BLaER1 treated with 17β-estradiol and CSF1 and Interleukin-3, amounts not matched to agents 10 nM and 100 nM (cell line): ENCODE measurements at regions not wholly inside any gene's neighbourhood (a gene's known extent, or its start where the extent isn't known, plus 50 kb on each side); places are given as distances from the start of the nearest gene placed in this dataset.

Source experiments
- H3K27ac ChIP-seq, 11 experiments: shearing (Covaris generic); formaldehyde crosslinking; 2 replicates each; pipeline ENCODE4 v1.8.1; 2022
- H3K27me3 ChIP-seq, 11 experiments: shearing (Covaris generic); formaldehyde crosslinking; 2 replicates each; pipeline ENCODE4 v1.8.1; 2022
- H3K36me3 ChIP-seq, 11 experiments: shearing (Covaris generic); formaldehyde crosslinking; 2 replicates each; pipeline ENCODE4 v1.8.1; 2022
- H3K4me1 ChIP-seq, 10 experiments: shearing (Covaris generic); formaldehyde crosslinking; 2 replicates each; pipeline ENCODE4 v1.8.1; 2022
- H3K4me2 ChIP-seq, 11 experiments: shearing (Covaris generic); formaldehyde crosslinking; 2 replicates each; pipeline ENCODE4 v1.8.1; 2022
- H3K4me3 ChIP-seq, 10 experiments: shearing (Covaris generic); formaldehyde crosslinking; 2 replicates each; pipeline ENCODE4 v1.8.1; 2022
- H3K9ac ChIP-seq, 11 experiments: shearing (Covaris generic); formaldehyde crosslinking; 2 replicates each; pipeline ENCODE4 v1.8.1; 2022
- H3K9me3 ChIP-seq, 11 experiments: shearing (Covaris generic); formaldehyde crosslinking; replicated peaks in 1 of 11; 2 replicates each; pipeline ENCODE4 v1.8.1; 2022
- H4K20me1 ChIP-seq, 11 experiments: shearing (Covaris generic); formaldehyde crosslinking; 2 replicates each; pipeline ENCODE4 v1.8.1; 2022
- Cebpa-rat ChIP-seq, 11 experiments: shearing (Covaris generic); IDR thresholded peaks; 2 replicates each; pipeline ENCODE4 v1.8.1; 2022

DNA sequence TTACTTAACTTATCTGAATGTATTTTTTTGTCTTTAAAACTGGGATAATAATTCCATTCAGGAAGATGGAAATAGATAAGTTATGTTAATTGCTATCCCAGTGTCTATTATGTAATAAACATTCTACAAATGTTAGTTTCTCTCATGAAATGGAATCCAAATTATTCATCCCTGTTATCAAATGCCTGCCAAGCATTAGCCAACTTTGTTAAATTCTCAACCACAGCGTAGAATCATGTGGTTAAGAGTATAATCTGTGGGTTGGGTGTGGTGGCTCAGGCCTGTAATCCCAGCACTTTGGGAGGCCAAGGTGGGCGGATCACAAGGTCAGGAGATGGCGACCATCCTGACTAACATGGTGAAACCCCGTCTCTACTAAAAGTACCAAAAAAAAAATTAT, 912.9 kb upstream of the SEMA6A start:
- Histone ChIP-seq H3K4me3 (no peak overlapping the region), H3K4me2 (no peak overlapping the region), H3K27me3 (no peaks in the 10 kb centered on the region), H3K36me3 (no peaks in the 10 kb centered on the region), H3K9ac (no peak overlapping the region), H3K27ac (no peak overlapping the region), H3K9me3 (no peaks in the 10 kb centered on the region), H3K4me1 (no peaks in the 10 kb centered on the region), H4K20me1 (no peaks in the 10 kb centered on the region)
- no peak for TF ChIP-seq Cebpa-rat (IDR thresholded peaks at IDR 0.05)

DNA sequence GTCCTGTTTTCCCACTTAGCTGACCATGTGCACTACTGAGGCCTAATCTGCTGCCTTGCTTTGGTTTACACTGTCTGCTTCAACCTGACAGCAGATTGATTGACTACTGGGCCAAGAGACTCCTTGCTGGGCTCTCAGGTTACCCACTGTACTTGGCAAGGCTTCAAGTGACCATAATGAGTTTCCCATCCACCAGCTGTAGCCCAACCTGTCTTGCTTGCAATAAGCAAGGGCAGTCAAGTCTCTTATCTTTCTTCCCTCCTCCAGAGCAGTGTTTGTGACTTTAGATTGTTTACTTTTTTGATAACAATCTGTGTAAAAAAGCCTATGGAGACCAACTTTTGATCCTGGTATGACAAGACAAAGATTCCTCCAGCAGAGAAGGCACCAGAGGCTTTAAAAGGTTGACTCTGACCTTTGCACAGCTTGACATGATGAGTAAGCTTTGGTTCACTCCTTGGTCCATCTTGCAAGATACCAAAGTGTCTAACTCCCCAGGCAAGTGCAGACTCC, 912.3 kb upstream of the SEMA6A start:
- H3K27ac ChIP-seq, result no peak overlapping the region

DNA sequence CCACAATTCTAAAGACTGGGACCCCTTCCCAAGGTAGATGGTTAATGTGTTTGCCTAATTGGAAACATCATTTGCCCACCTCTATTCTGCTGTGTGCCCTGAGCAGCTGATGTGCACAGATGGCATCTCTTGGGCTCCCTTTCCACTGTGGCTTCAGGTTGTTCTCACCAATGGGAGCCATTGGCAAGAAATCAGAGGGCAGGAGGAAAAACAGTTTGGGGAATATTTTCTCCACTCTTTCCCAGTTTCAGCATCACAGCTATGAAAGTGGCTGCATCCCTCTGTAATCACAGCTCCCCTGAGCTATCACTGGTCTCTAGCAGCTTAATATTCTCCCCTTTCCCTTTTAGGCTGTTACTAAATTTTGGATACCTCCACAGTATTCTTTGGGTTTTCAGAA, 911.6 kb upstream of the SEMA6A start:
- no peaks in the 10 kb centered on the region for H3K4me1 ChIP-seq
- H3K27me3 ChIP-seq, result no peaks in the 10 kb centered on the region
- no peak overlapping the region for H3K4me3 ChIP-seq
- H3K9ac ChIP-seq, result no peak overlapping the region
- no peak for TF ChIP-seq Cebpa-rat (IDR thresholded peaks at IDR 0.05)
- H3K27ac ChIP-seq, result no peak overlapping the region
- H4K20me1 ChIP-seq, result no peaks in the 10 kb centered on the region
- H3K36me3 ChIP-seq, result no peaks in the 10 kb centered on the region
- H3K9me3 ChIP-seq, result no peaks in the 10 kb centered on the region
- H3K4me2 ChIP-seq, result no peak overlapping the region

More for the DNA sequence above, 912.3 kb upstream of the SEMA6A start:
- Histone ChIP-seq H3K36me3 (no peaks in the 10 kb centered on the region), H3K4me3 (no peak overlapping the region), H3K9ac (no peak overlapping the region), H3K9me3 (no peaks in the 10 kb centered on the region), H3K4me1 (no peaks in the 10 kb centered on the region), H4K20me1 (no peaks in the 10 kb centered on the region), H3K4me2 (no peak overlapping the region), H3K27me3 (no peaks in the 10 kb centered on the region)
- no peak for TF ChIP-seq Cebpa-rat (IDR thresholded peaks at IDR 0.05)

DNA sequence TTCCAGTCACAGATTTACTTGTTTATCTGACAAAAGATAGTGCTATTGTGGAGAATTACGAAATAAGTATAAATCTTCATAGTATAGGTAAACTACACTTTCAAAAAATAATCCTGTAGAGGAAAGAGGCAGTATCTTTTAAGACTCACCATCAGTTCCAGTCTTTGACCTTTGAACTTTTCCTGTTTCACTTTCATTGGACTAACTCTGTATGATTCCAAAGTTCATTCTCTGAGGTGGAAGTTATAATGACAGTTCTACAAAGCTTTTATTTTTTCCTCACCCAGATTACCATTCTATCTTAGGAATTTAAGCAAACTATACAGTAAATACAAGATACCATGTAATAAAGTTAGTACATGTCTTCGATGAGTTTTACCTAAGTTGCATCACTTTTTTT, 901.3 kb upstream of the SEMA6A start:
- no peak overlapping the region for H3K27ac ChIP-seq
- H3K9ac ChIP-seq, result no peak overlapping the region
- H3K4me3 ChIP-seq, result no peak overlapping the region
- no peaks in the 10 kb centered on the region for H3K27me3 ChIP-seq
- TF ChIP-seq Cebpa-rat (IDR thresholded peaks at IDR 0.05), result no peak
- no peaks in the 10 kb centered on the region for H3K36me3 ChIP-seq
- no peak overlapping the region for H3K4me2 ChIP-seq
- no peaks in the 10 kb centered on the region for H3K4me1 ChIP-seq
- no peaks in the 10 kb centered on the region for H4K20me1 ChIP-seq
- no peaks in the 10 kb centered on the region for H3K9me3 ChIP-seq

DNA sequence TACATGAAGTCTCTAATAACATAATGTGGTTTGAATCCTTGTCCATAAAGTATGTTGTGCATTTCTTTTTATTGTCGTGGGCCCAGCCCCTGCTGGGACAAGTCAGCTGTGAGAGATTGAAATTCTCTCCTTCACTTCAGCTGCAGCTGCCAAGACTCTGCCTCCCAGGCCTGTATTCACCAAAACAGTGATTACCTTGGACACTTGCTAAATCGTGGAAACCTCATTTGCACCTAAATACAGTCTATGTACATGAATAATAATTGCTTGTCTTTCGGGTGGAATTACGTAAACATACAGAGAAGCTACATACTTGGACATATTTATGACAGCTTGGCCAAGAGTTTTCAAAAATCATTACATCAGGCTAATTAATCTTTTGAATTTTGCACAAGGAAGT, 898.5 kb upstream of the SEMA6A start:
- H3K9ac ChIP-seq, result no peak overlapping the region

DNA sequence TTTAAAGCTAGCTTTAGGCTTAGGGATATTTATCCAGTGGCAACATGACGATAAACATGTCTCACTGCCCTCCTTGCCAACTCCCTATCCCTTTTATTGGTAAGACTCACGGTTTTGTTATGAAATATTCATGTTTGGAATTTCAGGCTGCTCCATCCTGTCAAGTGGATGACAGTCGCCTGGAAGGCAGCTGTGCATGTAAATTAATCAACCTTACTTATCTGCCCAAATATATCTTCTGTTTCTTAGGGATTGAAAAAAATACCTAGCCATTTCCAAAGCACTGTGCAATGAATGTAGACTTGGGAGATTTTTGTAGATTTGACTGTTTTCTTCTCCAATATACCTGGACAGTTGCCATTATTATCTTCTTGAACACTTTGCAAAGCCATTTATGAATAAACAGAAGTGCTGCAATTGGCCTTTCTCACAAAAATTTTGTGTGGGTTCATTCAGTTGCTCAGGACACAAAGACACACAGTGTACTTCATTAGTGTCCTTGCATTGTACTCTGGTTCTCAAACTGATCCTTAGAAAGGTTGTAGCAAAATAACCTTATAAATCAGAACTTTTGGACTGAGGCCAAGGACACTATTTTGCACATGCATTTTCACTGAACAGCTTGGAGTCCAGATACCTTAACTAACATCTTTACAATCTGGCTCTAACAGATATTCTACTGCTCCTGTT, 889.4 kb upstream of the SEMA6A start:
- H3K4me2 ChIP-seq, result no peak overlapping the region
- H3K36me3 ChIP-seq, result no peaks in the 10 kb centered on the region
- no peak overlapping the region for H3K4me3 ChIP-seq
- TF ChIP-seq Cebpa-rat (IDR thresholded peaks at IDR 0.05), result no peak
- no peaks in the 10 kb centered on the region for H3K27me3 ChIP-seq
- no peaks in the 10 kb centered on the region for H3K9me3 ChIP-seq
- no peak overlapping the region for H3K9ac ChIP-seq
- H3K27ac ChIP-seq, result no peak overlapping the region
- no peaks in the 10 kb centered on the region for H4K20me1 ChIP-seq
- peaks cover 0 to 4% (median 0%) of the 10 kb centered on the region in 10 experiments; a peak in 1 of 20 replicates for H3K4me1 ChIP-seq

More for the DNA sequence above, 898.5 kb upstream of the SEMA6A start:
- H3K4me3 ChIP-seq, result no peak overlapping the region
- no peaks in the 10 kb centered on the region for H3K36me3 ChIP-seq
- no peak for TF ChIP-seq Cebpa-rat (IDR thresholded peaks at IDR 0.05)
- no peaks in the 10 kb centered on the region for H3K27me3 ChIP-seq
- H3K27ac ChIP-seq, result no peak overlapping the region
- no peaks in the 10 kb centered on the region for H3K4me1 ChIP-seq
- no peaks in the 10 kb centered on the region for H3K9me3 ChIP-seq
- no peak overlapping the region for H3K4me2 ChIP-seq
- no peaks in the 10 kb centered on the region for H4K20me1 ChIP-seq

DNA sequence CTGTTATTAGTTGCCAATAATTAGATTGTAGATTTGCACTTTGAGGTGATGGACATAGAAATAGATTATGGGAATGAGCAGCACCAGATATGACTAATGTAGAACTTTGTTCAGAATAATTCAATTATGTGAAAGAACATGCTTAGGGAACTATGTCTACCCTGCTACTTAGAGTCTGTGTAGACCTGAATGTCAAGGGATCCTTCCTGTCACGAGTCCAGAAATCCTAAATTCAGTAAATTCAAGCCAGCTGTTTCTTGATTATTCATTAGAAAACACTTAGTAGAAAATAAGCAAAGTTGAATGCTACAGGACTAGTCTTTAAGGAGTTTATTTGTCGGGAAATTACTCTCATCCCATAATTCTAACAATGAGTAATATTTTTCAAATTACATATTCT, 887.3 kb upstream of the SEMA6A start:
- Histone ChIP-seq H3K4me2 (no peak overlapping the region), H3K27ac (no peak overlapping the region), H3K4me1 (peaks cover 0 to 7% (median 0%) of the 10 kb centered on the region in 10 experiments; a peak in 4 of 20 replicates), H3K27me3 (no peaks in the 10 kb centered on the region), H4K20me1 (no peaks in the 10 kb centered on the region), H3K36me3 (no peaks in the 10 kb centered on the region), H3K4me3 (no peak overlapping the region), H3K9me3 (no peaks in the 10 kb centered on the region), H3K9ac (no peak overlapping the region)
- no peak for TF ChIP-seq Cebpa-rat (IDR thresholded peaks at IDR 0.05)

DNA sequence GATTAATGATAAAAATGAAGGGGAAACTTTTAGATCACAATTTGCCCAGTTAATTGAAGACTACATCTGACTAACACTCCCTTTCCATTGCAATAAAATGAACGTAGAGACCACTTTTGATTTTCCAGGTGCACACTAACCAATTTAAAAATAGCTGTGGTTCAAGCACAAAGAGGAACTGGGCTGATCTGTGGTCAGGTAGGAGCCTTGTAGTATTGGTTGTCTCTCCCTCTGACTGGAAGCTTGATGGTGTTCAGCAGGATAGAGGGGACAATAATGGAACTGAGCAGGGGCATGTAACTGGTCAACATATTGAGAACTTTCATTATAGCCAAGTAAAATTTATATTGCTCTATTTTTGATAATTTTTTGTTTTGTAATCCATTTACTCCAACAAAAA, 886.8 kb upstream of the SEMA6A start:
- peak overlapping the region in 1 of 11 experiments; percentile 11; a peak in 2 of 22 replicates for H3K4me2 ChIP-seq
- no peak for TF ChIP-seq Cebpa-rat (IDR thresholded peaks at IDR 0.05)

DNA sequence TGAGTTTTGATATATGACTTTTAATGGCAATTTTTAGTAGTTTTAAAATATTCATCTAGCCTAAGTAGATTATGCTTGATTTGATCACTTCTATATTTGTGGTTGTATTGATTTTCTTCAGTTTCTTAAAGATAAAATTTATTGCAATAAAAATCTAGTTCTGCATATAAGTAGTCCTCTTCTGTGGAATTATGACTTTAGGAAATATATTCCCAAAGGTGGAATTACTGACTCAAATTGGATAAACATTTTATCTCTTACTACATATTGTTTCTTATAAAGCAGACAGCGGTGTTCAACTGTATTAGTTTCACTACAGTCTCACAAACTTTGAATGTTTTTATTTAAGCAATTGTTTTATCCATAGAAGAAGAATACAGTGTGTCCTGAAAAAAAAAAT, 883.0 kb upstream of the SEMA6A start:
- H3K4me2 ChIP-seq, result no peak overlapping the region
- H3K36me3 ChIP-seq, result no peaks in the 10 kb centered on the region
- TF ChIP-seq Cebpa-rat (IDR thresholded peaks at IDR 0.05), result no peak
- peaks cover 0 to 10% (median 0%) of the 10 kb centered on the region in 10 experiments; a peak in 4 of 20 replicates for H3K4me1 ChIP-seq
- no peaks in the 10 kb centered on the region for H4K20me1 ChIP-seq
- peaks cover 0 to 12% (median 0%) of the 10 kb centered on the region in 11 experiments; a peak in 5 of 22 replicates for H3K9me3 ChIP-seq
- H3K27ac ChIP-seq, result no peak overlapping the region
- H3K27me3 ChIP-seq, result no peaks in the 10 kb centered on the region
- no peak overlapping the region for H3K4me3 ChIP-seq
- no peak overlapping the region for H3K9ac ChIP-seq

More for the DNA sequence above, 886.8 kb upstream of the SEMA6A start:
- H3K4me1 ChIP-seq, result peaks cover 0 to 10% (median 0%) of the 10 kb centered on the region in 10 experiments; a peak in 4 of 20 replicates
- H3K9me3 ChIP-seq, result no peaks in the 10 kb centered on the region
- H4K20me1 ChIP-seq, result no peaks in the 10 kb centered on the region
- H3K36me3 ChIP-seq, result no peaks in the 10 kb centered on the region
- H3K9ac ChIP-seq, result no peak overlapping the region
- no peak overlapping the region for H3K27ac ChIP-seq
- H3K4me3 ChIP-seq, result no peak overlapping the region
- H3K27me3 ChIP-seq, result no peaks in the 10 kb centered on the region
